HepG2 (cell line): ENCODE measurements at regions not wholly inside any gene's neighbourhood (a gene's known extent, or its start where the extent isn't known, plus 50 kb on each side); places are given as distances from the start of the nearest gene placed in this dataset.

Source experiments
- ELF4 ChIP-seq: sonication (generic); formaldehyde crosslinking; IDR thresholded peaks from 2 replicates; pipeline ENCODE4 v1.5.0; 2020; ENCODE audit warnings: missing genetic modification reagents, mild to moderate bottlenecking, moderate library complexity, borderline replicate concordance
- PPARG ChIP-seq: conservative IDR thresholded peaks from 2 replicates; pipeline ENCODE4 v1.6.1; 2016; ENCODE audit warnings: missing biosample characterization, missing genetic modification reagents
- ZFP36L1 ChIP-seq: sonication (generic); formaldehyde crosslinking; IDR thresholded peaks from 2 replicates; pipeline ENCODE4 v1.8.0; 2022; ENCODE audit warnings: mild to moderate bottlenecking, missing genetic modification reagents, moderate library complexity
- ZNF563 ChIP-seq: sonication (generic); formaldehyde crosslinking; IDR thresholded peaks from 2 replicates; pipeline ENCODE4 v1.8.0; 2022; ENCODE audit warnings: mild to moderate bottlenecking, moderate library complexity, missing genetic modification reagents
- ZNF629 ChIP-seq: sonication (generic); formaldehyde crosslinking; conservative IDR thresholded peaks from 2 replicates; pipeline ENCODE4 v1.5.0; 2020; ENCODE audit warnings: missing genetic modification reagents

DNA sequence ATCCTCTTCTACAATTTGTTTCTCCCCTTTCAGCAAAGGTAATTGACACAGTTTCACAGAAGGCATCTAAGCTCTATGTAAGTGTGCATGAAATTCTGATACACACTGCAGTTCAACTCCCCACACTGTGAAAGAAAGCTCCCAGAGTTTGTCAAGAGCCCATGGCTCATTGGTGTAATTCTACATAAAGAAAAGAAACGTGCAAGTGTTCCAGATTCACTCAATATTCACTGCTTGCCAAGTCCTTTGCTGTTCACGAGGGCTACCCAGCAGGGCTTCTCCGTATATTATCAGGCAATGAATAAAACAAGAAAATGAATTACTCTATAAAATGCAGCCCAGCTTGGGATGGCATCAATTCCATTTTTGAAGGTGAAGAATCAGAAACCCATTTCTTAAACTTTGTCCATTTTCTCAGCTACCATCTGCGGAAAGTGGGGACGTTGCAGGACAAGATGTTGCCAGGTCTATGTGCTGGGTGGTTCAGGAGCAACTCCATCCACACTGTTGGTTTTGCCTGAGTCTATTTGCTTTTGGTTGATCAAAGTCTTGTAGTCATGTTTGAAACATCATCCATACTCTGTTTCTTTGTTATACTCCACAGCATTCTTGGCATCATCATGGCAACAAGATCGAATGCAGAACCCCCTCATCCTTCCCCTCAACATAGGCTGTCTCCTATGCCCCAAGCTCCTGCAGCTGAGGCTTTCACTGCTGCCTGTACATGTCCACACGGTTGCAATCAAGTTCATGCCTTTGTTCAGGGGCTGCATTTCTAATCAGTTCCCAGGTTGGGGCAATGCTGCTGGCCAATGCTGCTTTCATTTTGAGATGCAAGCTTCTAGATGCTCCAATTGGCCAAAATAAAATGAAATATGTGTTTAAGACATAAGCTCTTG lies 301.8 kb downstream of the MED10 start:
- TF ChIP-seq PPARG, result no peak
- TF ChIP-seq ZNF629 (CRISPR knock-in tag), result no peak
- TF ChIP-seq ELF4 (CRISPR knock-in tag), result no peak
- TF ChIP-seq ZFP36L1 (CRISPR knock-in tag), result no peak
- TF ChIP-seq ZNF563 (CRISPR knock-in tag), result no peak
